Bronchial epithelial cell (primary cell): ENCODE measurements at regions not wholly inside any gene's neighbourhood (a gene's known extent, or its start where the extent isn't known, plus 50 kb on each side); places are given as distances from the start of the nearest gene placed in this dataset.

ENCODE experiments used
- DNase-seq: peaks from one replicate; pipeline ENCODE4 v3.0.0-alpha.2; 2010; ENCODE audit warnings: low read depth
- FAIRE-seq: peaks from 2 replicates; lab custom pipeline; 2011; peaks lifted over from hg19 to GRCh38; lab: Jason Lieb, UNC
- H3K27me3 ChIP-seq: 2 replicates; pipeline ENCODE4 v1.5.1; 2011; ENCODE audit warnings: low read length; ENCODE audit not compliant: control insufficient read depth, insufficient read depth
- H3K36me3 ChIP-seq: 2 replicates; pipeline ENCODE4 v1.5.1; 2011; ENCODE audit warnings: low read length; ENCODE audit not compliant: control insufficient read depth, insufficient read depth
- H3K4me3 ChIP-seq: 2 replicates; pipeline ENCODE4 v1.5.1; 2011; ENCODE audit warnings: mild to moderate bottlenecking, low read depth, low read length, control low read depth
- CTCF ChIP-seq: IDR thresholded peaks from 2 replicates; pipeline ENCODE4 v1.5.1; 2011; ENCODE audit warnings: mild to moderate bottlenecking, moderate library complexity, low read length, control low read depth, inconsistent platforms; ENCODE audit not compliant: insufficient read depth, severe bottlenecking

- H3K27me3 ChIP-seq, result peaks cover 7% of the 10 kb centered on the region
- no peak for DNase-seq
- TF ChIP-seq CTCF, result no peak
- no peak for FAIRE-seq
- no peak overlapping the region for H3K4me3 ChIP-seq
- no peaks in the 10 kb centered on the region for H3K36me3 ChIP-seq
These were observed 109.4 kb upstream of the C1QTNF9B start for GRCh38 chr13:24006520-24007248.

GRCh38 chr13:24007979-24008620 is 110.8 kb upstream of the C1QTNF9B start:
- Histone ChIP-seq H3K36me3 (no peaks in the 10 kb centered on the region), H3K4me3 (no peak overlapping the region), H3K27me3 (peaks cover 5% of the 10 kb centered on the region)
- FAIRE-seq (no peak), DNase-seq (peak; percentile 5)
- no peak for TF ChIP-seq CTCF

GRCh38 chr13:24008679-24009078 is 111.4 kb upstream of the C1QTNF9B start:
- Histone ChIP-seq H3K36me3 (no peaks in the 10 kb centered on the region), H3K4me3 (no peak overlapping the region), H3K27me3 (peaks cover 5% of the 10 kb centered on the region)
- DNase-seq, result no peak
- no peak for FAIRE-seq
- TF ChIP-seq CTCF, result no peak

DNA sequence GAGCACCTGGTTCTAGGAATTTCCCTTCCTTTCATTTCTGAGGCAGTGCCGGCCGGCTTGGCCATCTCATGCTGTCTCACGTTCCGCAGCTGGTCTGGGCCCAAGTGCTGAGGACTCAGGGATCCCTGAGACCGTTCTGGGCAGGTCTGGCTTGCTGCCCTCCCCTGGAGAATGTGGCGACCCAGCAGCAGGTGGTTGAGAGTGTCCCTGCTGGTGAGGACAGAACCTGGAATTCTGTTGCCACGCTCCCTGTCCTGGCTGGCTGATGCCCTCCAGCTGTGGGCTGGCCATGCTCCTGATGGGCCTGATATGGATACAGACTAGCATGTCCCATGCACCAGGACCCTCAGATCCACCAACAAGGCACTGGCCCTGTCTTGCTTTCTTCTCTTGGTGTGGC is 114.0 kb upstream of the C1QTNF9B start:
- TF ChIP-seq CTCF, result no peak
- DNase-seq (no peak), FAIRE-seq (no peak)
- no peaks in the 10 kb centered on the region for H3K36me3 ChIP-seq
- no peak overlapping the region for H3K4me3 ChIP-seq
- H3K27me3 ChIP-seq, result peaks cover 5% of the 10 kb centered on the region

DNA sequence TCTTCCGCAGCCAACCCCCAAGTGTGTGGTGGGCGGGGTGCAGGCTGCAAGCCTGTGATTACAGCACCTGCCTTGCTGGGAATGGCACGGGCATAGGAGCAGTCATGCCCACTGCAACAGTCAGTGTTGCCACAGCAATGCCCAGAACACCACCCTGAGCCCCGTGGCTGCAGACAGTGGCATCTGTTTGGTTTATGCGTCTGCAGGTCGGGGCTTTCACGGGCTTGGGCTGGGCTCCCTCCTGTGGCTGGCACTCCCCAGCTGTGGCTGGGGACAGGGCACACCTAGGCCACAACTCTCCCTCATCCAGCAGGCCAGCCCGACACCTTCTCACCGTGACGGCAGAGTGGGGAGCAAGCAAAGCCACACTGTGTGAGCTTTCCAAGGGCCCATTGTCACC is 115.3 kb upstream of the C1QTNF9B start:
- Histone ChIP-seq H3K36me3 (no peaks in the 10 kb centered on the region), H3K27me3 (peaks cover 5% of the 10 kb centered on the region), H3K4me3 (no peak overlapping the region)
- DNase-seq, result no peak
- no peak for TF ChIP-seq CTCF
- FAIRE-seq, result no peak
